Activated naive CD4-positive, alpha-beta T cell treated with anti-CD3 and anti-CD28 coated beads, Interleukin-2, amount 10 ng/mL, durations not matched to agents 7 days and 5 days (primary cell): ENCODE measurements at regions not wholly inside any gene's neighbourhood (a gene's known extent, or its start where the extent isn't known, plus 50 kb on each side); places are given as distances from the start of the nearest gene placed in this dataset.
A peak's percentile ranks its signal among the peaks of the same experiment; 100 is the strongest.

Experiments
- CTCF ChIA-PET: fragments of 350-600 bp; sonication (Branson Sonifier 250); formaldehyde crosslinking; loops from one replicate; lab custom pipeline; 2021; ENCODE audit warnings: antibody characterized with exemption; lab: Charles Lee
- DNase-seq: peaks from one replicate; pipeline ENCODE4 v3.0.0-alpha.2; 2020
- H3K27ac Mint-ChIP-seq: one replicate; pipeline ENCODE4 v1.8.0; 2021; ENCODE audit warnings: mild to moderate bottlenecking, moderate library complexity, mixed read lengths
- H3K27me3 Mint-ChIP-seq: one replicate; pipeline ENCODE4 v1.8.0; 2021; ENCODE audit warnings: mild to moderate bottlenecking, mixed read lengths
- H3K36me3 Mint-ChIP-seq: one replicate; pipeline ENCODE4 v1.8.0; 2021; ENCODE audit warnings: mixed read lengths
- H3K4me1 Mint-ChIP-seq: one replicate; pipeline ENCODE4 v1.8.0; 2021; ENCODE audit warnings: mixed read lengths
- H3K4me3 Mint-ChIP-seq: one replicate; pipeline ENCODE4 v1.8.0; 2021; ENCODE audit warnings: mild to moderate bottlenecking, moderate library complexity, mixed read lengths
- H3K9me3 Mint-ChIP-seq: one replicate; pipeline ENCODE4 v1.8.0; 2021; ENCODE audit warnings: mixed read lengths

- CTCF ChIA-PET = interaction anchor here (0.8 to 1.7 kb wide), 8 partner anchors 13 to 127 kb away, joined by 3 to 6 read pairs (median 4); no protein-coding TSS in a partner anchor
- no peaks in the 10 kb centered on the region for H3K27me3 Mint-ChIP-seq
- peak overlapping the region; percentile 55 for H3K4me3 Mint-ChIP-seq
- peak overlapping the region; percentile 92 for H3K27ac Mint-ChIP-seq
- H3K9me3 Mint-ChIP-seq = no peaks in the 10 kb centered on the region
- H3K4me1 Mint-ChIP-seq = peaks cover 93% of the 10 kb centered on the region
- peak; percentile 60 for DNase-seq
- peaks cover 37% of the 10 kb centered on the region for H3K36me3 Mint-ChIP-seq
These were observed 84.4 kb downstream of the ARF6 start for GRCh38 chr14:49977126-49977841.

DNA sequence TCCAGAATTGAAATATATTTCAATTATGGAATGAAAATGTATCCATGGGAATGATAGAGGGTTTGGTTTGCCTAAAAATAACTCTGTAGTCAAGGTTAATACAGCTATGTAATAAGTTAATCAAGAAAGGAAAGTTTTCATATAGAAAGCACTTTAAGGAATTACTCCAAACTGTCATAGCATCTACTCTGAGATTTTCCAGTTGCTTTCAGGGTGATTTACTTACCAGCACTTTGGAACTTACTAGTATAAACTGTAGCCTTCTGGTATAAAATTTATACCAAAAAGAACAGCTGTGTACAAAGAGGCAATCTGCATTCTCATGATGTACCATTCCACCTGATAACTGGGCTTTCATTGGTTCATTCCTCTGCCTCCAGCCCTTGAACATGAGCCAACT lies 87.1 kb downstream of the ARF6 start:
- DNase-seq = no peak
- H3K27me3 Mint-ChIP-seq = no peaks in the 10 kb centered on the region
- no peak overlapping the region for H3K27ac Mint-ChIP-seq
- H3K4me1 Mint-ChIP-seq = peaks cover 81% of the 10 kb centered on the region
- peaks cover 46% of the 10 kb centered on the region for H3K36me3 Mint-ChIP-seq
- CTCF ChIA-PET = interaction anchor here (1.2 to 1.7 kb wide), 2 partner anchors 20 to 115 kb away, joined by 4 read pairs; no protein-coding TSS in a partner anchor
- no peaks in the 10 kb centered on the region for H3K9me3 Mint-ChIP-seq
- H3K4me3 Mint-ChIP-seq = no peak overlapping the region

GRCh38 chr14:49982082-49982481 lies 89.2 kb downstream of the ARF6 start:
- no peak overlapping the region for H3K4me3 Mint-ChIP-seq
- DNase-seq = no peak
- no peaks in the 10 kb centered on the region for H3K27me3 Mint-ChIP-seq
- H3K9me3 Mint-ChIP-seq = no peaks in the 10 kb centered on the region
- CTCF ChIA-PET = no interaction called here
- H3K4me1 Mint-ChIP-seq = peaks cover 66% of the 10 kb centered on the region
- H3K36me3 Mint-ChIP-seq = peaks cover 48% of the 10 kb centered on the region
- H3K27ac Mint-ChIP-seq = no peak overlapping the region

DNA sequence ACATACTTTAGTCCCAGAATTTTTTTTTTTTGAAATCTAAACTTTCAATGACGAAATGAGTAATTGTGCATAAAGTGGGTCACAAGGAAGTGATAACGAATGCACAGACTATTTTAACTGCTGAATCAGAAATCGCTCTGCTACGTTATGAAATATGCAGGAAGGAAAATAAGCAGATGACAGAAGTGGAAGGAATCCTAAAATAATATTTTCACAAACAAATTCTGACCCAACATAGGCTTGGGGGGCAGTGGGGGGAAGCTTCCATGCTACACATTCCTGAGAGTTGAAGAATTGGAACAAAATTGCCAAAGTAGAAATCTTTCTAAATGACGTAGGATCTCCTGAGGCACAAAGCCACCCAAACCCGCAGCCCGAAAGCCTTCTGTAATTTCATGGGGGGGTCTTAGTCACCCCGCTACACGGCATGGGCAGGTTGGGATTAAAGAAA lies 89.6 kb downstream of the ARF6 start:
- Mint-ChIP-seq H3K27me3 (no peaks in the 10 kb centered on the region), H3K4me1 (peaks cover 62% of the 10 kb centered on the region), H3K27ac (no peak overlapping the region), H3K4me3 (no peak overlapping the region), H3K9me3 (no peaks in the 10 kb centered on the region), H3K36me3 (peaks cover 51% of the 10 kb centered on the region)
- CTCF ChIA-PET = no interaction called here
- no peak for DNase-seq

GRCh38 chr14:49984424-49984823 lies 91.5 kb downstream of the ARF6 start:
- CTCF ChIA-PET = no interaction called here
- DNase-seq = no peak
- H3K36me3 Mint-ChIP-seq = peaks cover 38% of the 10 kb centered on the region

DNA sequence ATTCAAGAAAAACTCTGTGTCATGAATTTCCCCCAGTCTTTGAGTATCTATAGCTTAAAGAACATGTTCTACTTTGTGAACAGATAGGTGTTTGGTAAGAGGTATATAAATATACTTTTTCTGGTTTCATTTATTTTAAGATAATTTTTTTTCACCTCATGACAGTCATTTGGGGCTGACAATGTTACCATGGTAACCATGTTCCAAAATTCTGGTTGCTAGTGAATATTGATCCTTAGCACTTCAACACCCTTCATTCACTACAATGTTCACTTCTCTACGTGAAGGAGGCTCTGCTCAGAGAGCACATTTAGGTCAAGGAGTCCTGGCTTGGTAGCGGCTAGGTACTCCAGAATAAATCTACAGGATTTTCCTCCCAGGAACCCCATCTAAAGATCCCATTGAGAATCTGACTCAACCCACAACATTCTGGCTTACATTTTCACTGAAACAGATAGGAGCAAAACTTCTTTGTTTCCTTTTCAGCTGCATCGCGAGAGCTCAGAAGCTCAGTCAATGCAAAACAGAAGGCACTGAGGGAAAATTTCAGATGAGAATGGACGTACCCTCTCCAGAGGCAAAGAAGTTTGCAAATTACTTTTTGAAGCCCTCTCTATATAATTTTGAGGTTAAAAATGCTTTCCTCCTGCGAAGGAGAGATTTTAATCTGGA lies 93.6 kb downstream of the ARF6 start:
- Mint-ChIP-seq H3K36me3 (peaks cover 32% of the 10 kb centered on the region), H3K27ac (no peak overlapping the region), H3K27me3 (no peaks in the 10 kb centered on the region), H3K4me3 (no peak overlapping the region), H3K4me1 (peaks cover 24% of the 10 kb centered on the region), H3K9me3 (no peaks in the 10 kb centered on the region)
- CTCF ChIA-PET = interaction anchor here (0.9 to 1.4 kb wide), 2 partner anchors 13 to 15 kb away, joined by 3 to 5 read pairs; no protein-coding TSS in a partner anchor
- DNase-seq = no peak

More at GRCh38 chr14:49984424-49984823, 91.5 kb downstream of the ARF6 start:
- peaks cover 43% of the 10 kb centered on the region for H3K4me1 Mint-ChIP-seq
- H3K4me3 Mint-ChIP-seq = no peak overlapping the region
- no peak overlapping the region for H3K27ac Mint-ChIP-seq
- H3K27me3 Mint-ChIP-seq = no peaks in the 10 kb centered on the region
- H3K9me3 Mint-ChIP-seq = no peaks in the 10 kb centered on the region

GRCh38 chr14:49988080-49988990 lies 95.5 kb downstream of the ARF6 start:
- H3K4me1 Mint-ChIP-seq = peaks cover 24% of the 10 kb centered on the region
- H3K27ac Mint-ChIP-seq = no peak overlapping the region
- no peaks in the 10 kb centered on the region for H3K9me3 Mint-ChIP-seq
- DNase-seq = no peak
- H3K36me3 Mint-ChIP-seq = peaks cover 25% of the 10 kb centered on the region
- no peaks in the 10 kb centered on the region for H3K27me3 Mint-ChIP-seq
- CTCF ChIA-PET = no interaction called here
- H3K4me3 Mint-ChIP-seq = no peak overlapping the region

- no peak for DNase-seq
- no peak overlapping the region for H3K27ac Mint-ChIP-seq
- peaks cover 22% of the 10 kb centered on the region for H3K4me1 Mint-ChIP-seq
- no peak overlapping the region for H3K4me3 Mint-ChIP-seq
- H3K27me3 Mint-ChIP-seq = no peaks in the 10 kb centered on the region
- no peaks in the 10 kb centered on the region for H3K9me3 Mint-ChIP-seq
- CTCF ChIA-PET = no interaction called here
- peaks cover 21% of the 10 kb centered on the region for H3K36me3 Mint-ChIP-seq
These were observed 97.1 kb downstream of the ARF6 start for GRCh38 chr14:49989966-49990365.

- CTCF ChIA-PET = interaction anchor here (1.0 to 1.4 kb wide), 3 partner anchors 8 to 14 kb away, joined by 3 to 4 read pairs (median 4); no protein-coding TSS in a partner anchor
- no peak for DNase-seq
- Mint-ChIP-seq H3K27ac (no peak overlapping the region), H3K4me1 (peaks cover 23% of the 10 kb centered on the region), H3K9me3 (no peaks in the 10 kb centered on the region), H3K27me3 (no peaks in the 10 kb centered on the region), H3K36me3 (peaks cover 18% of the 10 kb centered on the region), H3K4me3 (no peak overlapping the region)
These were observed 98.6 kb downstream of the ARF6 start for GRCh38 chr14:49991491-49991890.

GRCh38 chr14:49992036-49992435 lies 99.2 kb downstream of the ARF6 start:
- no peak for DNase-seq
- CTCF ChIA-PET = interaction anchor here (1.4 kb wide), 1 partner anchor 15 kb away, joined by 4 read pairs; no protein-coding TSS in a partner anchor
- Mint-ChIP-seq H3K27me3 (no peaks in the 10 kb centered on the region), H3K27ac (no peak overlapping the region), H3K36me3 (peaks cover 17% of the 10 kb centered on the region), H3K4me1 (peaks cover 24% of the 10 kb centered on the region), H3K9me3 (no peaks in the 10 kb centered on the region), H3K4me3 (no peak overlapping the region)

GRCh38 chr14:49992448-49992847 lies 99.6 kb downstream of the ARF6 start:
- Mint-ChIP-seq H3K36me3 (peaks cover 16% of the 10 kb centered on the region), H3K27me3 (no peaks in the 10 kb centered on the region), H3K27ac (no peak overlapping the region), H3K4me3 (no peak overlapping the region), H3K4me1 (peaks cover 27% of the 10 kb centered on the region), H3K9me3 (no peaks in the 10 kb centered on the region)
- CTCF ChIA-PET = no interaction called here
- no peak for DNase-seq

- Mint-ChIP-seq H3K4me1 (peaks cover 31% of the 10 kb centered on the region), H3K36me3 (peaks cover 19% of the 10 kb centered on the region), H3K9me3 (no peaks in the 10 kb centered on the region), H3K4me3 (no peak overlapping the region), H3K27ac (no peak overlapping the region), H3K27me3 (no peaks in the 10 kb centered on the region)
- DNase-seq = no peak
- CTCF ChIA-PET = no interaction called here
These were observed 100.0 kb downstream of the ARF6 start for GRCh38 chr14:49992901-49993339.

DNA sequence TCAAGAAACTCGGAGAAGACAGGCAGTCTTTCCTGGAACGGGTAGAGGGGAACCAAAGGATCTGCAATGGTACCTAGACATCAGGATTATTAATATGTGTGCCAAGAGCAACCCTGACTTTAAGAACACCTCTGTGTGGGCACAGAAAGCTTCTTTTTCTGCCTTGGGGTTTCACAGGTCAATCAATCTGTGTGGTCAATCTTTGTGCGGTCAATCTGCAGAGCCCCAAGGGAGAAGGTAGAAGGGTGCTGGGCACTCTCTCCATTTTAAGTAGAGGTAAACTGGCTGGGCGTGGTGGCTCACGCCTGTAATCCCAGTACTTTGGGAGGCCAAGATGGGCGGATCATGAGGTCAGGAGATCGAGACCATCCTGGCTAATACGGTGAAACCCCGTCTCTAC lies 100.7 kb downstream of the ARF6 start:
- CTCF ChIA-PET = no interaction called here
- no peak for DNase-seq
- H3K27ac Mint-ChIP-seq = no peak overlapping the region
- H3K27me3 Mint-ChIP-seq = no peaks in the 10 kb centered on the region
- peaks cover 38% of the 10 kb centered on the region for H3K4me1 Mint-ChIP-seq
- peaks cover 17% of the 10 kb centered on the region for H3K36me3 Mint-ChIP-seq
- H3K9me3 Mint-ChIP-seq = no peaks in the 10 kb centered on the region
- no peak overlapping the region for H3K4me3 Mint-ChIP-seq
